ENCODE measurements at regions not wholly inside any gene's neighbourhood (a gene's known extent, or its start where the extent isn't known, plus 50 kb on each side); places are given as distances from the start of the nearest gene placed in this dataset.

DNA sequence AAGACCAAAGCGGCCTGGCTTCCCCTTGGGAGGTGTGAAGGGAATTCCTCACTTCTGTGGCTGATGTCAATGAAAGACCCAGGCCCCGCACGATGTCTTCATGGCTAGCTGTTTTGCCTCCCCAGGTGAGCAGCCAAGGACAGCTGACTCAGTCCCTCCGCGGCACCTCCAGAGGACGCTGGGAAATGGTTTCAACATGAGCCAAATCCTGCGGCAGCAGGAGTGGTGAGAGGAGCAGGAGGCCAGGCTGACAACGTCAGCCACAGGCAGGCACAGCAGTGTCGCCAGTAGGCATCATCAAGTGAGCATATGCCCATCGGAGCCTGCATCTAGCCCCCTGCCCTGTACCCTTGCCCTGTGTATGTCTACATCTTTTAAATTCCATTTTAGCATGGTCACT lies 156.4 kb upstream of the RAB6C start:
- TF ChIP-seq, protein P1, sequence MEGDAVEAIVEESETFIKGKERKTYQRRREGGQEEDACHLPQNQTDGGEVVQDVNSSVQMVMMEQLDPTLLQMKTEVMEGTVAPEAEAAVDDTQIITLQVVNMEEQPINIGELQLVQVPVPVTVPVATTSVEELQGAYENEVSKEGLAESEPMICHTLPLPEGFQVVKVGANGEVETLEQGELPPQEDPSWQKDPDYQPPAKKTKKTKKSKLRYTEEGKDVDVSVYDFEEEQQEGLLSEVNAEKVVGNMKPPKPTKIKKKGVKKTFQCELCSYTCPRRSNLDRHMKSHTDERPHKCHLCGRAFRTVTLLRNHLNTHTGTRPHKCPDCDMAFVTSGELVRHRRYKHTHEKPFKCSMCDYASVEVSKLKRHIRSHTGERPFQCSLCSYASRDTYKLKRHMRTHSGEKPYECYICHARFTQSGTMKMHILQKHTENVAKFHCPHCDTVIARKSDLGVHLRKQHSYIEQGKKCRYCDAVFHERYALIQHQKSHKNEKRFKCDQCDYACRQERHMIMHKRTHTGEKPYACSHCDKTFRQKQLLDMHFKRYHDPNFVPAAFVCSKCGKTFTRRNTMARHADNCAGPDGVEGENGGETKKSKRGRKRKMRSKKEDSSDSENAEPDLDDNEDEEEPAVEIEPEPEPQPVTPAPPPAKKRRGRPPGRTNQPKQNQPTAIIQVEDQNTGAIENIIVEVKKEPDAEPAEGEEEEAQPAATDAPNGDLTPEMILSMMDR (IDR thresholded peaks at IDR 0.05), result no peak
- no peak for TF ChIP-seq POLR2A (IDR thresholded peaks at IDR 0.05)
